Endothelial cell of umbilical vein (primary cell): ENCODE measurements at regions not wholly inside any gene's neighbourhood (a gene's known extent, or its start where the extent isn't known, plus 50 kb on each side); places are given as distances from the start of the nearest gene placed in this dataset.

ENCODE experiments used
- BruUV-seq: library from RNA; stranded (reverse); fragments of 400-500 nt; replicated peaks from 2 replicates; lab custom pipeline; 2021; lab: Mats Ljungman, UMichigan
- CTCF ChIA-PET: fragments of 300-600, 350-600 bp; sonication (Branson Sonifier 250); formaldehyde crosslinking; loops from one replicate; lab custom pipeline; 2021; ENCODE audit warnings: antibody characterized with exemption, inconsistent platforms; lab: Charles Lee
- POLR2A ChIA-PET: fragments of 300-600, 350-600 bp; sonication (Branson Sonifier 250); formaldehyde crosslinking; loops from one replicate; lab custom pipeline; 2021; ENCODE audit warnings: antibody characterized with exemption, inconsistent platforms; lab: Charles Lee
- DNase-seq: peaks from one replicate; pipeline ENCODE4 v3.0.0-alpha.2; 2011; ENCODE audit warnings: low read depth, low spot score
- FAIRE-seq: peaks from 2 replicates; lab custom pipeline; 2011; peaks lifted over from hg19 to GRCh38; lab: Jason Lieb, UNC
- H2AFZ ChIP-seq: 2 replicates; pipeline ENCODE4 v1.6.0; 2012; ENCODE audit warnings: low read depth, low read length, control low read depth, inconsistent platforms
- H3K27ac ChIP-seq: 2 replicates; pipeline ENCODE4 v1.5.1; 2011; ENCODE audit warnings: low read depth, mild to moderate bottlenecking, control low read depth, low read length, moderate library complexity; ENCODE audit not compliant: insufficient read depth
- H3K27me3 ChIP-seq, 2 experiments: 2 replicates each; pipeline versions ENCODE4 v1.6.0 to v1.6.1; 2011; ENCODE audit warnings: low read length in 2 of 2, mixed read lengths in 1 of 2; ENCODE audit not compliant: control insufficient read depth in 2 of 2, insufficient read depth in 2 of 2
- H3K36me3 ChIP-seq, 2 experiments: 2 replicates in 1 of 2; 3 replicates in 1 of 2; pipeline ENCODE4 v1.5.1; 2011; ENCODE audit warnings: low read length in 2 of 2, mild to moderate bottlenecking in 1 of 2, moderate library complexity in 1 of 2; ENCODE audit not compliant: control insufficient read depth in 2 of 2, insufficient read depth in 2 of 2; ENCODE audit errors: extremely low read depth in 1 of 2
- H3K4me1 ChIP-seq: 3 replicates; pipeline ENCODE4 v1.5.1; 2011; ENCODE audit warnings: mild to moderate bottlenecking, low read length; ENCODE audit not compliant: control insufficient read depth, insufficient read depth; ENCODE audit errors: extremely low read depth
- H3K4me2 ChIP-seq: 2 replicates; pipeline ENCODE4 v1.6.1; 2011; ENCODE audit warnings: low read length, control low read depth, mixed read lengths; ENCODE audit not compliant: insufficient read depth
- H3K4me3 ChIP-seq, 3 experiments: fragments of 200-600 bp in 1 of 3; sonication (generic), shearing (Covaris generic) in 1 of 3; replicated peaks in 1 of 3; 2 replicates each; pipeline ENCODE4 v1.5.1; 2011 to 2016; ENCODE audit warnings: control low read depth in 3 of 3, low read length in 3 of 3, mild to moderate bottlenecking in 2 of 3, inconsistent platforms in 1 of 3, low read depth in 1 of 3, moderate library complexity in 1 of 3; ENCODE audit not compliant: insufficient read depth in 1 of 3
- H3K79me2 ChIP-seq: 2 replicates; pipeline ENCODE4 v1.6.0; 2012; ENCODE audit warnings: low read length, inconsistent platforms; ENCODE audit not compliant: control insufficient read depth, insufficient read depth
- H3K9ac ChIP-seq: replicated peaks from 2 replicates; pipeline ENCODE3; 2011; ENCODE audit warnings: low read length, control low read depth; ENCODE audit not compliant: insufficient read depth; ENCODE audit errors: extremely low read depth
- H3K9me1 ChIP-seq: replicated peaks from 3 replicates; pipeline ENCODE4 v1.6.0; 2011; ENCODE audit warnings: mild to moderate bottlenecking, low read length; ENCODE audit not compliant: control insufficient read depth, insufficient read depth; ENCODE audit errors: extremely low read depth
- H3K9me3 ChIP-seq: replicated peaks from 2 replicates; pipeline ENCODE4 v1.5.1; 2012; ENCODE audit warnings: low read length, inconsistent platforms; ENCODE audit not compliant: control insufficient read depth, insufficient read depth
- H4K20me1 ChIP-seq: replicated peaks from 2 replicates; pipeline ENCODE3; 2011; ENCODE audit warnings: mild to moderate bottlenecking, low read length; ENCODE audit not compliant: control insufficient read depth, insufficient read depth; ENCODE audit errors: extremely low read depth
- EZH2 ChIP-seq: IDR thresholded peaks from 2 replicates; pipeline ENCODE4 v1.6.1; 2012; ENCODE audit warnings: borderline replicate concordance, low read depth, mild to moderate bottlenecking, moderate library complexity, low read length, inconsistent platforms; ENCODE audit not compliant: severe bottlenecking
- FOS ChIP-seq: IDR thresholded peaks from 2 replicates; pipeline ENCODE4 v1.6.1; 2011; ENCODE audit warnings: mild to moderate bottlenecking, low read length, moderate library complexity, borderline replicate concordance; ENCODE audit not compliant: insufficient read depth
- GATA2 ChIP-seq: IDR thresholded peaks from 2 replicates; pipeline ENCODE4 v1.7.0; 2011; ENCODE audit warnings: low read depth, mild to moderate bottlenecking, moderate library complexity, mixed read lengths, low read length; ENCODE audit not compliant: insufficient read length, insufficient read depth
- JUN ChIP-seq: IDR thresholded peaks from 2 replicates; pipeline ENCODE4 v1.6.1; 2011; ENCODE audit warnings: borderline replicate concordance, low read depth; ENCODE audit not compliant: insufficient read length, insufficient read depth
- MYC ChIP-seq: IDR thresholded peaks from one replicate; pipeline ENCODE4 v1.6.1; 2011; ENCODE audit warnings: mild to moderate bottlenecking, low read depth, low read length
- POLR2A ChIP-seq: IDR thresholded peaks from 2 replicates; pipeline ENCODE4 v1.6.1; 2012; ENCODE audit warnings: low read depth, mild to moderate bottlenecking, control low read depth, low read length
- POLR2AphosphoS5 ChIP-seq: IDR thresholded peaks from 2 replicates; pipeline ENCODE4 v1.6.1; 2012; ENCODE audit warnings: low read depth, mild to moderate bottlenecking, control low read depth, low read length, moderate library complexity; ENCODE audit not compliant: insufficient read depth
- dilution Hi-C: fragments of 300-500 bp; cut with MboI; formaldehyde crosslinking; loops from one replicate; pipeline ENCODE4 v1.15.0; 2019; ENCODE audit warnings: low sequenced_read_pairs; ENCODE audit not compliant: extremely low pct_ligation_motif_present
- intact Hi-C: fragments of 100-400 bp; cut with micrococcal nuclease; formaldehyde crosslinking; loops from one replicate; pipeline ENCODE4 v1.10.0; 2022
- TF ChIP-seq, protein P1 (sequence below), 2 donors: IDR thresholded peaks; 1 replicate in 1 of 2; 2 replicates in 1 of 2; pipeline ENCODE4 v1.5.1; 2011; ENCODE audit warnings: low read length in 2 of 2, mild to moderate bottlenecking in 2 of 2, moderate library complexity in 2 of 2, control low read depth in 1 of 2, inconsistent platforms in 1 of 2, low read depth in 1 of 2; ENCODE audit not compliant: insufficient read depth in 1 of 2; ENCODE audit errors: extremely low read depth in 1 of 2
- TF ChIP-seq, protein P2 (sequence below): IDR thresholded peaks from 2 replicates; pipeline ENCODE4 v1.6.1; 2011; ENCODE audit not compliant: insufficient read depth, insufficient read length

DNA sequence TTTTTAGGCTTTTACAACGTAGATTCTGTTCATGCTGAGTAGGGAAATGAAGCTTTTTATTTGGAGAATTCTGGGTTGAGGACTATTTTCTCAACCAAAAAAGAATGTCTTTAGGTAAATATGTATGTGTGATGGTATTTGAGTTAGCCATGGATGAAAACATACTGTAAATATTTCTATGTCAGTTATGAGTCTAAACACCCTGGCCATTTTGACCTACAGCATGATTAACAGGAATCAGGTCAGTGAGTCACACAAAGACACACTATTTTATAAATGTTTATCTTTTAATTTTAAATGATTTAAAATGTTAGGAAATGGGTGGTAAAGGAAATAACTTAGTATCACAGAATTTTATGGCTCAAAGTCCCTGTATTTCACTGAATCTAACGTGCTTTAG, 851.7 kb upstream of the MAP3K7 start:
- H3K27ac ChIP-seq: peak overlapping the region; percentile 54
- CTCF ChIA-PET: interaction anchor here (1.1 to 2.1 kb wide), 3 partner anchors 8 to 96 kb away, joined by 3 to 8 read pairs (median 4); no protein-coding TSS in a partner anchor
- POLR2A ChIA-PET: no interaction called here
- DNase-seq: peak; percentile 75
- H2AFZ ChIP-seq: no peak overlapping the region
- H3K4me3 ChIP-seq: no peak overlapping the region
- TF ChIP-seq FOS (peak; percentile 76), MYC (no peak), JUN (peak; percentile 31), POLR2A (no peak), GATA2 (peak; percentile 21), EZH2 (no peak), POLR2AphosphoS5 (no peak)
- TF ChIP-seq, protein P1, sequence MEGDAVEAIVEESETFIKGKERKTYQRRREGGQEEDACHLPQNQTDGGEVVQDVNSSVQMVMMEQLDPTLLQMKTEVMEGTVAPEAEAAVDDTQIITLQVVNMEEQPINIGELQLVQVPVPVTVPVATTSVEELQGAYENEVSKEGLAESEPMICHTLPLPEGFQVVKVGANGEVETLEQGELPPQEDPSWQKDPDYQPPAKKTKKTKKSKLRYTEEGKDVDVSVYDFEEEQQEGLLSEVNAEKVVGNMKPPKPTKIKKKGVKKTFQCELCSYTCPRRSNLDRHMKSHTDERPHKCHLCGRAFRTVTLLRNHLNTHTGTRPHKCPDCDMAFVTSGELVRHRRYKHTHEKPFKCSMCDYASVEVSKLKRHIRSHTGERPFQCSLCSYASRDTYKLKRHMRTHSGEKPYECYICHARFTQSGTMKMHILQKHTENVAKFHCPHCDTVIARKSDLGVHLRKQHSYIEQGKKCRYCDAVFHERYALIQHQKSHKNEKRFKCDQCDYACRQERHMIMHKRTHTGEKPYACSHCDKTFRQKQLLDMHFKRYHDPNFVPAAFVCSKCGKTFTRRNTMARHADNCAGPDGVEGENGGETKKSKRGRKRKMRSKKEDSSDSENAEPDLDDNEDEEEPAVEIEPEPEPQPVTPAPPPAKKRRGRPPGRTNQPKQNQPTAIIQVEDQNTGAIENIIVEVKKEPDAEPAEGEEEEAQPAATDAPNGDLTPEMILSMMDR (IDR thresholded peaks at IDR 0.05; ENCODE audit: extremely low read depth in 1 of 2, insufficient read depth in 1 of 2, low read depth in 1 of 2, low read length in 2 of 2): no peak
- TF ChIP-seq, protein P2, sequence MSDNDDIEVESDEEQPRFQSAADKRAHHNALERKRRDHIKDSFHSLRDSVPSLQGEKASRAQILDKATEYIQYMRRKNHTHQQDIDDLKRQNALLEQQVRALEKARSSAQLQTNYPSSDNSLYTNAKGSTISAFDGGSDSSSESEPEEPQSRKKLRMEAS: no peak
- H4K20me1 ChIP-seq: no peaks in the 10 kb centered on the region
- no peaks in the 10 kb centered on the region for H3K27me3 ChIP-seq
- H3K36me3 ChIP-seq: no peaks in the 10 kb centered on the region
- no peaks in the 10 kb centered on the region for H3K9me1 ChIP-seq
- H3K9ac ChIP-seq: no peak overlapping the region
- intact Hi-C loops: no loop called here
- H3K9me3 ChIP-seq: no peaks in the 10 kb centered on the region
- dilution Hi-C loops: no loop called here
- peak overlapping the region; percentile 72 for H3K4me2 ChIP-seq
- peak; percentile 62 for FAIRE-seq
- peaks cover 39% of the 10 kb centered on the region for H3K4me1 ChIP-seq
- no TSS peak for BruUV-seq
- H3K79me2 ChIP-seq: no peaks in the 10 kb centered on the region
